ENCODE measurements at regions not wholly inside any gene's neighbourhood (a gene's known extent, or its start where the extent isn't known, plus 50 kb on each side); places are given as distances from the start of the nearest gene placed in this dataset.

GRCh38 chr5:158152136-158152535 is 293.2 kb upstream of the CLINT1 start:
- no peak for DNase-seq (ENCODE audit: low spot score, unreplicated experiment)
- Mint-ChIP-seq H3K9me3 (ENCODE audit: low read depth) (no peaks in the 10 kb centered on the region), H3K4me3 (ENCODE audit: low read depth) (no peak overlapping the region), H3K27ac (no peak overlapping the region), H3K4me1 (ENCODE audit: low read depth) (peaks cover 6% of the 10 kb centered on the region), H3K36me3 (ENCODE audit: insufficient read depth) (no peaks in the 10 kb centered on the region), H3K27me3 (peaks cover 9% of the 10 kb centered on the region)
- TF ChIP-seq CTCF (IDR thresholded peaks at IDR 0.05; ENCODE audit: unreplicated experiment), result no peak

- TF ChIP-seq CTCF (IDR thresholded peaks at IDR 0.05; ENCODE audit: unreplicated experiment), result no peak
- Mint-ChIP-seq H3K4me3 (ENCODE audit: low read depth) (no peak overlapping the region), H3K27me3 (peaks cover 6% of the 10 kb centered on the region), H3K27ac (no peak overlapping the region), H3K36me3 (ENCODE audit: insufficient read depth) (no peaks in the 10 kb centered on the region), H3K9me3 (ENCODE audit: low read depth) (no peaks in the 10 kb centered on the region), H3K4me1 (ENCODE audit: low read depth) (peaks cover 9% of the 10 kb centered on the region)
- no peak for DNase-seq (ENCODE audit: low spot score, unreplicated experiment)
Measured at GRCh38 chr5:158147227-158147626, 288.3 kb upstream of the CLINT1 start.

GRCh38 chr5:158145827-158146226 is 286.9 kb upstream of the CLINT1 start:
- Mint-ChIP-seq H3K27me3 (peaks cover 6% of the 10 kb centered on the region), H3K27ac (no peak overlapping the region), H3K4me1 (ENCODE audit: low read depth) (peaks cover 9% of the 10 kb centered on the region), H3K4me3 (ENCODE audit: low read depth) (no peak overlapping the region), H3K9me3 (ENCODE audit: low read depth) (no peaks in the 10 kb centered on the region), H3K36me3 (ENCODE audit: insufficient read depth) (no peaks in the 10 kb centered on the region)
- TF ChIP-seq CTCF (IDR thresholded peaks at IDR 0.05; ENCODE audit: unreplicated experiment), result no peak
- no peak for DNase-seq (ENCODE audit: low spot score, unreplicated experiment)

GRCh38 chr5:158143081-158143480 is 284.1 kb upstream of the CLINT1 start:
- H3K36me3 Mint-ChIP-seq (ENCODE audit: insufficient read depth), result no peaks in the 10 kb centered on the region
- TF ChIP-seq CTCF (IDR thresholded peaks at IDR 0.05; ENCODE audit: unreplicated experiment), result no peak
- H3K4me3 Mint-ChIP-seq (ENCODE audit: low read depth), result no peak overlapping the region
- peaks cover 5% of the 10 kb centered on the region for H3K4me1 Mint-ChIP-seq (ENCODE audit: low read depth)
- peaks cover 2% of the 10 kb centered on the region for H3K9me3 Mint-ChIP-seq (ENCODE audit: low read depth)
- H3K27me3 Mint-ChIP-seq, result peaks cover 2% of the 10 kb centered on the region
- no peak for DNase-seq (ENCODE audit: low spot score, unreplicated experiment)
- no peak overlapping the region for H3K27ac Mint-ChIP-seq

GRCh38 chr5:158142156-158142555 is 283.2 kb upstream of the CLINT1 start:
- no peak overlapping the region for H3K4me3 Mint-ChIP-seq (ENCODE audit: low read depth)
- DNase-seq (ENCODE audit: low spot score, unreplicated experiment), result no peak
- TF ChIP-seq CTCF (IDR thresholded peaks at IDR 0.05; ENCODE audit: unreplicated experiment), result no peak
- H3K27me3 Mint-ChIP-seq, result no peaks in the 10 kb centered on the region
- peaks cover 2% of the 10 kb centered on the region for H3K9me3 Mint-ChIP-seq (ENCODE audit: low read depth)
- no peaks in the 10 kb centered on the region for H3K36me3 Mint-ChIP-seq (ENCODE audit: insufficient read depth)
- no peak overlapping the region for H3K27ac Mint-ChIP-seq
- peaks cover 5% of the 10 kb centered on the region for H3K4me1 Mint-ChIP-seq (ENCODE audit: low read depth)
